ENCODE measurements at regions not wholly inside any gene's neighbourhood (a gene's known extent, or its start where the extent isn't known, plus 50 kb on each side); places are given as distances from the start of the nearest gene placed in this dataset.

GRCh38 chr7:97285348-97285747 lies 167.8 kb downstream of the SDHAF3 start:
- TF ChIP-seq CTCF (IDR thresholded peaks at IDR 0.05; ENCODE audit: low read depth, low read length): no peak
- TF ChIP-seq POLR2A (IDR thresholded peaks at IDR 0.05; ENCODE audit: extremely low read depth, insufficient read length): no peak
- no peak for TF ChIP-seq MYC (IDR thresholded peaks at IDR 0.05; ENCODE audit: low read depth, low read length)

Data from NB4 (cell line).